ENCODE measurements at regions not wholly inside any gene's neighbourhood (a gene's known extent, or its start where the extent isn't known, plus 50 kb on each side); places are given as distances from the start of the nearest gene placed in this dataset.

GRCh38 chr3:118089563-118089962, 945.1 kb downstream of the IGSF11 start:
- no peak for TF ChIP-seq CTCF (IDR thresholded peaks at IDR 0.05; ENCODE audit: low read depth, low read length, missing control alignments)
- no peak for DNase-seq (ENCODE audit: low read depth)

GRCh38 chr3:118097226-118097625, 937.4 kb downstream of the IGSF11 start:
- no peak for DNase-seq (ENCODE audit: low read depth)
- no peak for TF ChIP-seq CTCF (IDR thresholded peaks at IDR 0.05; ENCODE audit: low read depth, low read length, missing control alignments)
- no peak overlapping the region for H3K4me3 ChIP-seq (ENCODE audit: low read depth, low read length)

More at GRCh38 chr3:118089563-118089962, 945.1 kb downstream of the IGSF11 start:
- no peak overlapping the region for H3K4me3 ChIP-seq (ENCODE audit: low read depth, low read length)

GRCh38 chr3:118097660-118098059, 937.0 kb downstream of the IGSF11 start:
- H3K4me3 ChIP-seq (ENCODE audit: low read depth, low read length): no peak overlapping the region
- no peak for DNase-seq (ENCODE audit: low read depth)
- TF ChIP-seq CTCF (IDR thresholded peaks at IDR 0.05; ENCODE audit: low read depth, low read length, missing control alignments): no peak

- DNase-seq (ENCODE audit: low read depth): no peak
- TF ChIP-seq CTCF (IDR thresholded peaks at IDR 0.05; ENCODE audit: low read depth, low read length, missing control alignments): no peak
- H3K4me3 ChIP-seq (ENCODE audit: low read depth, low read length): no peak overlapping the region
These were observed 935.8 kb downstream of the IGSF11 start for GRCh38 chr3:118098827-118099226.

- H3K4me3 ChIP-seq (ENCODE audit: low read depth, low read length): no peak overlapping the region
- TF ChIP-seq CTCF (IDR thresholded peaks at IDR 0.05; ENCODE audit: low read depth, low read length, missing control alignments): no peak
- DNase-seq (ENCODE audit: low read depth): no peak
These were observed 932.8 kb downstream of the IGSF11 start for GRCh38 chr3:118101891-118102290.

GRCh38 chr3:118102737-118103136, 931.9 kb downstream of the IGSF11 start:
- no peak for TF ChIP-seq CTCF (IDR thresholded peaks at IDR 0.05; ENCODE audit: low read depth, low read length, missing control alignments)
- DNase-seq (ENCODE audit: low read depth): no peak
- H3K4me3 ChIP-seq (ENCODE audit: low read depth, low read length): no peak overlapping the region

- TF ChIP-seq CTCF (IDR thresholded peaks at IDR 0.05; ENCODE audit: low read depth, low read length, missing control alignments): no peak
- no peak overlapping the region for H3K4me3 ChIP-seq (ENCODE audit: low read depth, low read length)
- DNase-seq (ENCODE audit: low read depth): no peak
These were observed 926.4 kb downstream of the IGSF11 start for GRCh38 chr3:118108201-118108600.

Measured in GM12864 (cell line).